ENCODE measurements at regions not wholly inside any gene's neighbourhood (a gene's known extent, or its start where the extent isn't known, plus 50 kb on each side); places are given as distances from the start of the nearest gene placed in this dataset.

- DNase-seq = no peak
These were observed 200.2 kb upstream of the ARHGAP20 start for GRCh38 chr11:110912437-110912836.

GRCh38 chr11:110910384-110910783 is 198.1 kb upstream of the ARHGAP20 start:
- DNase-seq = no peak

GRCh38 chr11:110909336-110909735 is 197.1 kb upstream of the ARHGAP20 start:
- DNase-seq = no peak

- no peak for DNase-seq
These were observed 196.3 kb upstream of the ARHGAP20 start for GRCh38 chr11:110908401-110909105.

- DNase-seq = peak; percentile 7
These were observed 195.4 kb upstream of the ARHGAP20 start for GRCh38 chr11:110907629-110908028.

GRCh38 chr11:110903830-110904229 is 191.6 kb upstream of the ARHGAP20 start:
- no peak for DNase-seq

GRCh38 chr11:110903378-110903777 is 191.1 kb upstream of the ARHGAP20 start:
- no peak for DNase-seq

GRCh38 chr11:110901441-110901840 is 189.2 kb upstream of the ARHGAP20 start:
- no peak for DNase-seq

GRCh38 chr11:110900426-110900825 is 188.2 kb upstream of the ARHGAP20 start:
- no peak for DNase-seq

- DNase-seq = no peak
These were observed 184.8 kb upstream of the ARHGAP20 start for GRCh38 chr11:110897035-110897434.

- DNase-seq = no peak
These were observed 184.1 kb upstream of the ARHGAP20 start for GRCh38 chr11:110896358-110896757.

GRCh38 chr11:110894224-110894623 is 182.0 kb upstream of the ARHGAP20 start:
- no peak for DNase-seq

GRCh38 chr11:110892741-110893285 is 180.6 kb upstream of the ARHGAP20 start:
- DNase-seq = no peak

- no peak for DNase-seq
These were observed 179.2 kb upstream of the ARHGAP20 start for GRCh38 chr11:110891411-110891810.

- no peak for DNase-seq
These were observed 178.8 kb upstream of the ARHGAP20 start for GRCh38 chr11:110890995-110891394.

GRCh38 chr11:110886288-110886970 is 174.2 kb upstream of the ARHGAP20 start:
- DNase-seq = no peak

- no peak for DNase-seq
These were observed 171.0 kb upstream of the ARHGAP20 start for GRCh38 chr11:110883256-110883655.

GRCh38 chr11:110878513-110878912 is 166.3 kb upstream of the ARHGAP20 start:
- no peak for DNase-seq

GRCh38 chr11:110874437-110875030 is 162.3 kb upstream of the ARHGAP20 start:
- no peak for DNase-seq

GRCh38 chr11:110873975-110874374 is 161.7 kb upstream of the ARHGAP20 start:
- DNase-seq = no peak

- DNase-seq = no peak
These were observed 158.7 kb upstream of the ARHGAP20 start for GRCh38 chr11:110870816-110871522.

GRCh38 chr11:110867951-110868350 is 155.7 kb upstream of the ARHGAP20 start:
- DNase-seq = no peak

GRCh38 chr11:110866081-110866480 is 153.8 kb upstream of the ARHGAP20 start:
- no peak for DNase-seq

Data from SIG-M5 (cell line).